Smooth muscle cell (in vitro differentiated cells): ENCODE measurements at regions not wholly inside any gene's neighbourhood (a gene's known extent, or its start where the extent isn't known, plus 50 kb on each side); places are given as distances from the start of the nearest gene placed in this dataset.

Experiments
- DNase-seq: peaks from one replicate; lab custom pipeline; 2025; ENCODE audit not compliant: unreplicated experiment; lab: John Stamatoyannopoulos, UW
- H2AFZ ChIP-seq: fragments of 200-600 bp; sonication (generic); 2 replicates; pipeline ENCODE4 v1.6.0; 2016; ENCODE audit warnings: antibody characterized with exemption, low read depth, mild to moderate bottlenecking
- H3F3A ChIP-seq: fragments of 200-600 bp; sonication (generic); 2 replicates; pipeline ENCODE4 v1.6.0; 2017; ENCODE audit warnings: antibody characterized with exemption, low read depth
- H3K27ac ChIP-seq: fragments of 200-600 bp; sonication (generic); 2 replicates; pipeline ENCODE4 v1.5.1; 2016; ENCODE audit warnings: low read depth, mild to moderate bottlenecking
- H3K27me3 ChIP-seq: fragments of 200-600 bp; sonication (generic); 2 replicates; pipeline ENCODE4 v1.6.1; 2016; ENCODE audit warnings: low read depth, mild to moderate bottlenecking
- H3K36me3 ChIP-seq: fragments of 200-600 bp; sonication (generic); 2 replicates; pipeline ENCODE4 v1.5.1; 2016; ENCODE audit warnings: low read depth
- H3K4me1 ChIP-seq: fragments of 200-600 bp; sonication (generic); 2 replicates; pipeline ENCODE4 v1.5.1; 2016; ENCODE audit warnings: low read depth
- H3K4me2 ChIP-seq: fragments of 200-600 bp; sonication (generic); 2 replicates; pipeline ENCODE4 v1.6.0; 2016; ENCODE audit warnings: mild to moderate bottlenecking
- H3K4me3 ChIP-seq: fragments of 200-600 bp; sonication (generic); 2 replicates; pipeline ENCODE4 v1.5.1; 2016; ENCODE audit warnings: mild to moderate bottlenecking
- H3K79me2 ChIP-seq: fragments of 200-600 bp; sonication (generic); 2 replicates; pipeline ENCODE4 v1.6.0; 2016; ENCODE audit warnings: low read depth, mild to moderate bottlenecking
- H3K9ac ChIP-seq: fragments of 200-600 bp; sonication (generic); 2 replicates; pipeline ENCODE4 v1.6.0; 2016; ENCODE audit warnings: low read depth
- H3K9me3 ChIP-seq: fragments of 200-600 bp; sonication (generic); replicated peaks from 2 replicates; pipeline ENCODE4 v1.5.1; 2016; ENCODE audit warnings: low read depth
- H4K20me1 ChIP-seq: fragments of 200-600 bp; sonication (generic); 2 replicates; pipeline ENCODE4 v1.6.0; 2016; ENCODE audit warnings: low read depth
- CTCF ChIP-seq: fragments of 200-600 bp; sonication (generic); IDR thresholded peaks from 2 replicates; pipeline ENCODE4 v1.5.1; 2017; ENCODE audit warnings: borderline replicate concordance, mild to moderate bottlenecking, antibody characterized with exemption; ENCODE audit not compliant: insufficient read depth, poor library complexity, severe bottlenecking
- WGBS: methylation state at CpG from one replicate; pipeline ENCODE4 v1.1.7; 2016; ENCODE audit warnings: low lambda C conversion rate; 5-methylcytosine and 5-hydroxymethylcytosine counted together

GRCh38 chr2:48912110-48912509, 156.6 kb upstream of the LHCGR start:
- 68% methylated on average over 4 of the region's 4 CpGs for WGBS
- no peaks in the 10 kb centered on the region for H4K20me1 ChIP-seq
- peak; percentile 5 for TF ChIP-seq CTCF

GRCh38 chr2:48910961-48911360, 155.4 kb upstream of the LHCGR start:
- Histone ChIP-seq H3K4me2 (no peak overlapping the region), H3F3A (no peaks in the 10 kb centered on the region), H3K27me3 (no peaks in the 10 kb centered on the region), H2AFZ (no peak overlapping the region), H3K79me2 (no peaks in the 10 kb centered on the region), H3K27ac (no peak overlapping the region), H3K4me1 (no peaks in the 10 kb centered on the region), H3K4me3 (no peak overlapping the region), H3K9ac (no peak overlapping the region), H3K9me3 (no peaks in the 10 kb centered on the region), H4K20me1 (no peaks in the 10 kb centered on the region), H3K36me3 (no peaks in the 10 kb centered on the region)
- no peak for DNase-seq
- TF ChIP-seq CTCF: no peak

More at GRCh38 chr2:48912110-48912509, 156.6 kb upstream of the LHCGR start:
- H3K4me1 ChIP-seq: no peaks in the 10 kb centered on the region
- no peaks in the 10 kb centered on the region for H3K27me3 ChIP-seq
- no peaks in the 10 kb centered on the region for H3K36me3 ChIP-seq
- H3F3A ChIP-seq: no peaks in the 10 kb centered on the region
- H3K79me2 ChIP-seq: no peaks in the 10 kb centered on the region
- peak overlapping the region; percentile 66 for H2AFZ ChIP-seq
- DNase-seq: no peak
- H3K27ac ChIP-seq: no peak overlapping the region
- no peak overlapping the region for H3K9ac ChIP-seq
- no peak overlapping the region for H3K4me2 ChIP-seq
- H3K9me3 ChIP-seq: no peaks in the 10 kb centered on the region
- H3K4me3 ChIP-seq: no peak overlapping the region

- no peak overlapping the region for H3K27ac ChIP-seq
- WGBS: 92% methylated on average over 3 of the region's 3 CpGs
- no peaks in the 10 kb centered on the region for H3F3A ChIP-seq
- no peak for DNase-seq
- H3K27me3 ChIP-seq: no peaks in the 10 kb centered on the region
- H3K36me3 ChIP-seq: no peaks in the 10 kb centered on the region
- no peak overlapping the region for H3K4me3 ChIP-seq
- H3K4me1 ChIP-seq: no peaks in the 10 kb centered on the region
- no peaks in the 10 kb centered on the region for H4K20me1 ChIP-seq
- H3K9me3 ChIP-seq: no peaks in the 10 kb centered on the region
- H3K79me2 ChIP-seq: no peaks in the 10 kb centered on the region
- H3K9ac ChIP-seq: no peak overlapping the region
- no peak overlapping the region for H3K4me2 ChIP-seq
- TF ChIP-seq CTCF: no peak
- no peak overlapping the region for H2AFZ ChIP-seq
Observed at GRCh38 chr2:48906633-48907032, 151.1 kb upstream of the LHCGR start.

- Histone ChIP-seq H3K9me3 (no peaks in the 10 kb centered on the region), H3K4me3 (no peak overlapping the region), H3K27me3 (no peaks in the 10 kb centered on the region), H3K4me2 (no peak overlapping the region), H3K36me3 (no peaks in the 10 kb centered on the region), H4K20me1 (no peaks in the 10 kb centered on the region), H3F3A (no peaks in the 10 kb centered on the region), H3K9ac (no peak overlapping the region), H2AFZ (no peak overlapping the region), H3K79me2 (no peaks in the 10 kb centered on the region), H3K4me1 (peaks cover 3% of the 10 kb centered on the region), H3K27ac (no peak overlapping the region)
- 95% methylated on average over 10 of the region's 10 CpGs for WGBS
- no peak for DNase-seq
- TF ChIP-seq CTCF: no peak
Observed at GRCh38 chr2:48905696-48906095, 150.2 kb upstream of the LHCGR start.
